Mammary epithelial cell (primary cell): ENCODE measurements at regions not wholly inside any gene's neighbourhood (a gene's known extent, or its start where the extent isn't known, plus 50 kb on each side); places are given as distances from the start of the nearest gene placed in this dataset.

Experiments used
- CTCF ChIP-seq, 2 donors: IDR thresholded peaks in 1 of 2; conservative IDR thresholded peaks in 1 of 2; 2 replicates each; pipeline ENCODE4 v1.5.1; 2011 to 2012; ENCODE audit warnings: inconsistent platforms in 2 of 2, low read length in 2 of 2, mild to moderate bottlenecking in 2 of 2, control low read depth in 1 of 2, low read depth in 1 of 2; ENCODE audit not compliant: insufficient read depth in 1 of 2; ENCODE audit errors: extremely low read depth in 1 of 2
- EZH2 ChIP-seq: IDR thresholded peaks from 2 replicates; pipeline ENCODE4 v1.6.1; 2012; ENCODE audit warnings: low read length, inconsistent platforms, borderline replicate concordance

DNA sequence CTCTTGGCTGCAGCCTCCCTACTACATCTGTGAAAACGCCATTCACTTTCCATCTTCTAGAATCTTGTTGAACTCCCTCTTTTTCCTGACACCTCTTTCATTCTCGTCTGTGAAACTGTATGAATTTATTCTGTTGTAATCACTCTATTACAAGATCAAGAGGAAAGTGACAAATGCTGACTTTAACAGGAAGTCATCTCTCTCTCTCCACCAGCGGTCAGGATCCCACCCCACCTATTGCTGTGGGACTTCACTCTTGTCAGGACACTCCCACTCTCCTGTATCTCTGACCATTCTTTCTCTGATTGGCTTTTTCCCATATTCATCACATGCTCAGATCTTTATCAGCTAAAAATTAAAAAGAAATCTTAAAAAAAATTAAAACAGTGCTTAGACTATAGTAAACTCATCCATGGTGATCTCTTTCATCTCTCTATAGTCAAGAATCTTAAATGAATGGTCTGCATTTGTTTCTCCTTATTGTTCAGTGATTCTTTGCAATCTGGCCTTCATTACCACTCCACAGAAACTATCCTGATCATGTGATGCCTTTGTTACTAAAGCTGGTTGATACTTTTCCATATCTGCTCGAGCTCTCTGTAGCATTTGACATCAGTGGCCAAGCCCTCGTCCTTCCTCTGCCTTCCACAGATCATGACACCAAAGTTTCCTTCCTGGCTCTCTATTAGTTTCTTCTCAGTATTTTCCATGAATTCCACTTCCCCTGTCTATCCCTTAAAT, 113.6 kb downstream of the UCHL5 start:
- TF ChIP-seq CTCF (conservative IDR thresholded peaks at IDR 0.05 in 1 of 2, IDR thresholded peaks at IDR 0.05 in 1 of 2; ENCODE audit: extremely low read depth in 1 of 2, insufficient read depth in 1 of 2, low read depth in 1 of 2, low read length in 2 of 2) (no peak), EZH2 (no peak)
